Glomerular visceral epithelial cell (primary cell): ENCODE measurements at regions not wholly inside any gene's neighbourhood (a gene's known extent, or its start where the extent isn't known, plus 50 kb on each side); places are given as distances from the start of the nearest gene placed in this dataset.

Source experiments
- DNase-seq: peaks from one replicate; pipeline ENCODE4 v3.0.0-alpha.2; 2016; ENCODE audit errors: extremely low spot score

GRCh38 chr6:26290941-26291340 lies 74.1 kb upstream of the BTN3A2 start:
- DNase-seq, result no peak

GRCh38 chr6:26292709-26293108 lies 72.3 kb upstream of the BTN3A2 start:
- no peak for DNase-seq

- DNase-seq, result no peak
These were observed 70.7 kb upstream of the BTN3A2 start for GRCh38 chr6:26294302-26294701.

GRCh38 chr6:26295691-26296555 lies 69.1 kb upstream of the BTN3A2 start:
- DNase-seq, result peak; percentile 85

- DNase-seq, result no peak
These were observed 68.5 kb upstream of the BTN3A2 start for GRCh38 chr6:26296556-26296856.

- DNase-seq, result peak; percentile 70
These were observed 67.9 kb upstream of the BTN3A2 start for GRCh38 chr6:26296857-26297648.

- DNase-seq, result no peak
These were observed 65.5 kb upstream of the BTN3A2 start for GRCh38 chr6:26299286-26300042.

- no peak for DNase-seq
These were observed 65.0 kb upstream of the BTN3A2 start for GRCh38 chr6:26300043-26300331.

GRCh38 chr6:26300359-26300758 lies 64.6 kb upstream of the BTN3A2 start:
- no peak for DNase-seq

GRCh38 chr6:26300828-26301227 lies 64.2 kb upstream of the BTN3A2 start:
- DNase-seq, result no peak

GRCh38 chr6:26301638-26302037 lies 63.4 kb upstream of the BTN3A2 start:
- DNase-seq, result no peak

- no peak for DNase-seq
These were observed 61.9 kb upstream of the BTN3A2 start for GRCh38 chr6:26302941-26303559.

- no peak for DNase-seq
These were observed 60.7 kb upstream of the BTN3A2 start for GRCh38 chr6:26304213-26304796.

- peak; percentile 84 for DNase-seq
These were observed 60.0 kb upstream of the BTN3A2 start for GRCh38 chr6:26304797-26305640.

- no peak for DNase-seq
These were observed 59.4 kb upstream of the BTN3A2 start for GRCh38 chr6:26305641-26305969.

GRCh38 chr6:26306232-26306631 lies 58.8 kb upstream of the BTN3A2 start:
- no peak for DNase-seq

- DNase-seq, result no peak
These were observed 57.1 kb upstream of the BTN3A2 start for GRCh38 chr6:26307850-26308249.

GRCh38 chr6:26309731-26310142 lies 55.3 kb upstream of the BTN3A2 start:
- DNase-seq, result peak; percentile 95

- peak; percentile 52 for DNase-seq
These were observed 54.0 kb upstream of the BTN3A2 start for GRCh38 chr6:26311012-26311384.

- DNase-seq, result peak; percentile 67
These were observed 53.5 kb upstream of the BTN3A2 start for GRCh38 chr6:26311385-26312095.
